Fibroblast of pulmonary artery (primary cell): ENCODE measurements at regions not wholly inside any gene's neighbourhood (a gene's known extent, or its start where the extent isn't known, plus 50 kb on each side); places are given as distances from the start of the nearest gene placed in this dataset.

ENCODE experiments used
- DNase-seq: peaks from one replicate; pipeline ENCODE4 v3.0.0-alpha.2; 2010; ENCODE audit warnings: low read depth
- H3K4me3 ChIP-seq: replicated peaks from 2 replicates; pipeline ENCODE4 v1.5.1; 2011; ENCODE audit warnings: low read depth, mild to moderate bottlenecking, control low read depth, low read length, moderate library complexity
- TF ChIP-seq, protein P1 (sequence below): IDR thresholded peaks from 2 replicates; pipeline ENCODE4 v1.5.1; 2011; ENCODE audit warnings: mild to moderate bottlenecking, control low read depth, low read length, inconsistent platforms; ENCODE audit errors: missing control alignments

DNA sequence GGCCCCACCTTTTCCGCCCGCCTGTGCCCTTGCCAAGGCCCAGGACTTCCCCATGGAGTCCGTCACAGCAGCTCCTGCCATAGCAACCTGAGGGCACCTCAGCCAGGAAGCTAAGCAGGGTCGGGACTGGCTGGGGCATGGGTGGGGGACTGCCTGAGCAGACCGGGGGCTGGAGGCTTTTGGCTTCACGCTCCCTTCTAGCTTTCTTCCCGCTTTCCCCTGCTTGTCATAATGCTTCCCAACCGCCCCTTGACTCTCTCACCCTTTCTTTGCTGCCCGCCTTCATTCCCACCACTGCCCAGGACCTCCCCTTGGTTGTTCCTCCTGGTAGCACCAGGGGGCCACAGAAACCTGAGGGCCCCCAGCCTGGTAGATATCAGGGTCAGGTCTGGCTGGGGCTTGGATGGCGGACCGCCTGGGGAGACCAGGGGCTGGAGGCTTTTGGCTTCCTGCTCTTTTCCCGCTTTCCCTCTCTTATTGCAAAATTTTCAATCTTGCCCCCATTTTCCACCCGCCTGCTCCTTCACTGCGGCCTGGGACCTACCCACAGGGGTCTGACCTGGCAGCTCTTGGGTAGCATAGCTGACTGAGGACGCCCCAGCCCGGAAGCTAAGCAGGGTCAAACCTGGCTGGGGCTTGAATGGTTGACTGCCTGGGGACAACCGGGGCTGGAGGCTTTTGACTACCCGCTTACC lies 2287.7 kb downstream of the TP53TG3F start:
- no peak for DNase-seq
- no peak overlapping the region for H3K4me3 ChIP-seq
- TF ChIP-seq, protein P1, sequence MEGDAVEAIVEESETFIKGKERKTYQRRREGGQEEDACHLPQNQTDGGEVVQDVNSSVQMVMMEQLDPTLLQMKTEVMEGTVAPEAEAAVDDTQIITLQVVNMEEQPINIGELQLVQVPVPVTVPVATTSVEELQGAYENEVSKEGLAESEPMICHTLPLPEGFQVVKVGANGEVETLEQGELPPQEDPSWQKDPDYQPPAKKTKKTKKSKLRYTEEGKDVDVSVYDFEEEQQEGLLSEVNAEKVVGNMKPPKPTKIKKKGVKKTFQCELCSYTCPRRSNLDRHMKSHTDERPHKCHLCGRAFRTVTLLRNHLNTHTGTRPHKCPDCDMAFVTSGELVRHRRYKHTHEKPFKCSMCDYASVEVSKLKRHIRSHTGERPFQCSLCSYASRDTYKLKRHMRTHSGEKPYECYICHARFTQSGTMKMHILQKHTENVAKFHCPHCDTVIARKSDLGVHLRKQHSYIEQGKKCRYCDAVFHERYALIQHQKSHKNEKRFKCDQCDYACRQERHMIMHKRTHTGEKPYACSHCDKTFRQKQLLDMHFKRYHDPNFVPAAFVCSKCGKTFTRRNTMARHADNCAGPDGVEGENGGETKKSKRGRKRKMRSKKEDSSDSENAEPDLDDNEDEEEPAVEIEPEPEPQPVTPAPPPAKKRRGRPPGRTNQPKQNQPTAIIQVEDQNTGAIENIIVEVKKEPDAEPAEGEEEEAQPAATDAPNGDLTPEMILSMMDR: no peak

DNA sequence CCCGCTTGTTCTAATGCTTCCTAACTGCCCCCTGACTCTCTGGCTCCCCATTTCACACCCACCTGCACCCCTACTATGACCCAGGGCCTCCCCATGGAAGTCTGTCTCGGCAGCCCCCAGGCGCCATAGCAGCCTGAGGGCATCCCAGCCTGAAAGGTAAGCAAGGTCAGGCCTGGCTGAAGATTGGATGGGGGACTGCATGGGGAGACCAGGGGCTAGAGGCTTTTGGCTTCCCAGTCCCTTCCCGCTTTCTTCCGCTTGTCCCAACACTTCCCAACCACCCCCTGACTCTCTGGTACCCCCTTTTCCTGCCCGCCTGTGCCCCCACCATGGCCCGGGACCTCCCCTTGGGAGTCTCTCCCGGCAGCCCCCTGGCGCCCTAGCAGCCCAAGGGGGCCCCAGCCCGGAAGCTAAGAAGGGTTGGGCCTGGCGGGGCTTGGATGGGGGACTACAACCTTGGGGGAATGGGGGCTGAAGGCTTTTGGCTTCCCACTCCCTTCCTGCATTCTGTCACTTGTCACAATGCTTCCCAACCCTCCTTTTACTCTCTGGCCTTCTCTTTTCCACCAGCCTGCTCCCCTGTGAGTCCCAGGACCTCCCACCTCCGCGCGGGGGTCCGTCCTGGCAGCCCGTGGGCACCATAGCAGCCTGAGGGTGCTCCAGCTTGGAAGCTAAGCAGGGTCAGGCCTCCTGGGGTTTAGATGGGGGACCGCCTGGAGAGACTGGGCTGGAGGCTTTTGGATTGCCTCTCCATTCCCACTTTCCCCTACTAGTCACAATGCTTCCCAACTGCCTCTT lies 2288.4 kb downstream of the TP53TG3F start:
- DNase-seq: no peak
- H3K4me3 ChIP-seq: no peak overlapping the region
- TF ChIP-seq, protein P1: no peak

DNA sequence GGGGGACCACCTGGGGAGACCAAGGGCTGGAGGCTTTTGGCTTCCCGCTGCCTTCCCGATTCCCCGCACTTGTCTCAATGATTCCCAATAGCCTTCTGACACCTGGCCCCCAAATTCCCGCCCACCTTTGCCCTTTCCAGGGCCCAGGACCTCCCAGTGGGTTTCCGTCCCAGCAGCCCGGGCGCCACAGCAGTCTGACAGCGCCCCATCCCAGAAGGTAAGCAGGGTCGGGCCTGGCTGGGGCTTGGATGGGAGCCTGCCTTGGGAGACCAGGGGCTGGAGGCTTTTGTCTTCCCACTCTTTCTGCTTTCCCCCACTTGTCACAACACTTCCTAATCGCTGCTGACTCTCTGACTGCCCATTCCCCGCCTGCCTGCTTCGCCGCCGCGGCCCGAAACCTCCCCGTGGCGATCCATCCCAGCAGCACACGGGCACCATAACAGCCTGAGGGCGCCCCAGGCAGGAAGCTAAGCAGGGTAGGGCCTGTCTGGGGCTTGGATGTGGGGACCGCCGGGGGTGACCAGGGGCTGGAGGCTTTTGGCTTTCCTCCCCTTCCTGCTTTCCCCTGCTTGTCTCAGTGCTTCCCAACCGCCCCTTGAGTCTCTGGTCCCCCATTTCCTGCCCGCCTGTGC lies 2289.3 kb downstream of the TP53TG3F start:
- TF ChIP-seq, protein P1: no peak
- H3K4me3 ChIP-seq: no peak overlapping the region
- DNase-seq: no peak

DNA sequence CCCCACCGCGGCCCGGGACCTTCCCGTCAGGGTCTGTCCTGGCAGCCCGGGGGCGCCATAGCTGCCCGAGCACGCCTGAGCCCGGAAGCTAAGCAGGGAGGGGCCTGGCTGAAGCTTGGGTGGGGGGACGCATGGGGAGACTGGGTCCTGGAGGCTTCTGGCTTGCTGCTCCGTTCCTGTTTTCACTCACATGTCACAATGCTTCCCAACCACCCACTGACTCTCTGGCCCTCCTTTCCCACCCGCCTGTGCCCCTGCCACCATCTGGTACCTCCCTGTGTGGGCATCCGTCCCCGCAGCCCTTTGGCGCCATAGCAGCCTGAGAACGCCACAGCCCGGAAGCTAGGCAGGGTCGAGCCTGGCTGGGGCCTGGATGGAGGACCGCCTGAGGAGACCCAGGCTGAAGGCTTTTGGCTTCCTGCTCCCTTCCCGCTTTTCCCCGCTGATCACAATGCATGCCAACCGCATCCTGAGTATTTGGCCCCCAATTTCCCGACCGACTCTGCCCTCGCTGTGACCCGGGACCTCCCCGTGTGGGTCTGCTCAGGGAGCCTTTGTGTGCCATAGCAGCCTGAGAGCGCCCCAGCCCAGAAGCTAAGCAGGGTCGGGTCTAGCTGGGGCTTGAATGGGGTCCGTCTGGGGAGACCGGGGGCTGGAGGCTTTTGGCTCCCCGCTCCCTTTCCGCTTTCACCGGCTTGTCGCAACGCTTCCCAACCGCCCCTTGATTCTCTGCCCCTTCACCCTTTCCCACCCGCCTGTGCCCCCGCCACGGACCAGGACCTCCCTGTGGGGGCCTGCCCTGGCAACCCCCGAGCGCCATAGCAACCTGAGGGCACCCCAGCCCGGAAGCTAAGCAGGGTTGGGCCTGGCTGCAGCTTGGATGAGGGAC lies 2290.1 kb downstream of the TP53TG3F start:
- DNase-seq: no peak
- no peak overlapping the region for H3K4me3 ChIP-seq
- TF ChIP-seq, protein P1: no peak

DNA sequence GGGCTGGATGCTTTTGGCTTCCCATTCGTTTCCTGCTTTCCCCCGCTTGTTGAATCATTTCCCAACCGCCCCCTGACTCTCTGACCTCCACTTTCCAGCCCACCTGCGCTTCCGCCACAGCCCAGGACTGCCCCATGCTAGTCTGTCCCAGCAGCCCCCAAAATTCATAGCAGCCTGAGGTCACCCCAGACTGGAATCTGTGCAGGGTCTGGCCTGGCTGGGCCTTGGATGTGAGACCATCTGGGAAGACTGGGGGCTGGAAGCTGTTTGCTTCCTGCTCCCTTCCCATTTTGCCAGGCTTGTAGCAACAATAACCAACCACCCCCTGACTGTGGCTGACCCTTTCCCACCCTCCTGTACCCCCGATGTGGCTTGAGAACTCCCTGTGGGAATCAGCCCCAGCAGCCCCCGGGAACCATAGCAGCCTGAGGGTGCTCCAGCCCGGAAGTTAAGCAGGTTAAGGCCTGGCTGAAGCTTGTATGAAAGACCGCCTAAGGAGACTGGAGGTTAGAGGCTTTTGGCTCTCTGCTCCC lies 2290.8 kb downstream of the TP53TG3F start:
- no peak overlapping the region for H3K4me3 ChIP-seq
- TF ChIP-seq, protein P1: no peak
- DNase-seq: no peak

DNA sequence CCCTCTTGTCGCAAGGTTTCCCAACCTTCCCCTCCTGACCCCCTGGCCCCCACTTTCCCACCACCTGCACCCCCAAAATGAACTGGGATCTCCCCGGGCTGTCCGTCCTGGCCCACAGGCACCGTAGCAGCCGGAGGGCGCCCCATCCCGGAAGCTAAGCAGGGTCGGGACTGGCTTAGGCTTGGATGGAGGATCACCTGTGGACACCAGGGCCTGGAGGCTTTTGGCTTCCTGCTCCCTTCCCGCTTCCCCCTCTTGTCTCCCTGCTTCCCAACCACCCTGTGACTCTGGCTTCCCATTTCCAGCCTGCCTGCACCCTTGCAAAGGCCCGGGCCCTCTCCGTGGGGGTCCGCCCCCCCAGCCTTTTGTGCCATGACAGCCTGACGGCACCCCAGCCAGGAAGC lies 2291.3 kb downstream of the TP53TG3F start:
- DNase-seq: no peak
- no peak overlapping the region for H3K4me3 ChIP-seq
- TF ChIP-seq, protein P1: no peak
